H4 (cell line): ENCODE measurements at regions not wholly inside any gene's neighbourhood (a gene's known extent, or its start where the extent isn't known, plus 50 kb on each side); places are given as distances from the start of the nearest gene placed in this dataset.

Source experiments
- DNase-seq: peaks from one replicate; pipeline ENCODE4 v3.0.0-alpha.2; 2015; ENCODE audit warnings: low spot score

DNA sequence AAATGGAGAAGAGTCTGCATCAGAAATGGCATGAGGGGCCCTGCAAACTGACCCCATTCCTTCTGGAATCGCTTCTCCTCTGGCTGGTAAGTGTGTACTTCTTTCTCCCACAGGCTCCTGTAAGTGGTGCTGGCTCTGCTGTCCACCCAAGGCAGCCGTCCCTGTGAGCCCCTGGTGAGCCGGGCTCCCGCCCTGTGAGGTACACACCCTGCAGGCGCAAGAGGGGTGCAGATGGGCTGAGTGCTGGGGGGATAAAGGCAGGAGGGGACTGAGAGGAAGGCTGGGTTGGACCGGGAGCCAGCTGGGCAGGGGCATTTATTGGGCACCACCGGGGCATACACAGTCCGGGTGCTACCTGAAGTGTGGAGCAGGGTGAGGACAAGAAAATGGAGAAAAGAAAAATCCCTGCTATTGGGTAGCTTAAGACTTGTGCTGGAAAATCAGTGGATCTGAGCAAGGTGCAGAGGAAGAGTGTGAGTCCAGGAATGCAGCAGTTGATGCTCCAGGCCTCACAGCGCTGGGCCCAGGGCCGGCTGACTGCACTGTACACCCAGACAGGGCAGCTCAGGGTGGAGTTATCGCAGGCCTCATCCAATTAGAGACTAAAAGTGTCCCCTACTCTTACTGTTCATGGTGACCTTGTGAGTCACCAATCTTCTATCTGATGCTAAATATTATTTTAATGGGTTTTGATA is 455.1 kb upstream of the B3GAT1 start:
- DNase-seq, result no peak

DNA sequence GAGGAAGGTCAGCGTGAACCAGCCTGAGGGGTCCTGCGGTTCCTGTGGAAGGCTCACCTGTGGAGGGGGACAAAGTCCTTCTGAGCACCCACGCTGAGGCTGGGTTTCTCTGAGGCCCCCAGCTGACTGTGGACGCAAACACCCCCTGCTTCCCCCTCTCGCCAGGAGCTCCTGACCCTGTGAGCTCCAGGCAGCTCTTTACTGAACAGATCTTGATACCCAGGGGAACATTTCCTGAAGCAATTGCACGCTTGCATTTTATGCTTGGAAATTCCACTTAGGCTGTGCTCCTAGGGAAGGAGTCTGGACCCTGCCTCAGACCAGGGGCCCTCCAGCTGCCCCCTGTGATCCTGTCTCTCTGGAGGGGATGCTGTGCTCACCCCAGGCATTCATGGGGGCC is 454.2 kb upstream of the B3GAT1 start:
- DNase-seq, result no peak

GRCh38 chr11:134864968-134865305 is 452.9 kb upstream of the B3GAT1 start:
- no peak for DNase-seq

DNA sequence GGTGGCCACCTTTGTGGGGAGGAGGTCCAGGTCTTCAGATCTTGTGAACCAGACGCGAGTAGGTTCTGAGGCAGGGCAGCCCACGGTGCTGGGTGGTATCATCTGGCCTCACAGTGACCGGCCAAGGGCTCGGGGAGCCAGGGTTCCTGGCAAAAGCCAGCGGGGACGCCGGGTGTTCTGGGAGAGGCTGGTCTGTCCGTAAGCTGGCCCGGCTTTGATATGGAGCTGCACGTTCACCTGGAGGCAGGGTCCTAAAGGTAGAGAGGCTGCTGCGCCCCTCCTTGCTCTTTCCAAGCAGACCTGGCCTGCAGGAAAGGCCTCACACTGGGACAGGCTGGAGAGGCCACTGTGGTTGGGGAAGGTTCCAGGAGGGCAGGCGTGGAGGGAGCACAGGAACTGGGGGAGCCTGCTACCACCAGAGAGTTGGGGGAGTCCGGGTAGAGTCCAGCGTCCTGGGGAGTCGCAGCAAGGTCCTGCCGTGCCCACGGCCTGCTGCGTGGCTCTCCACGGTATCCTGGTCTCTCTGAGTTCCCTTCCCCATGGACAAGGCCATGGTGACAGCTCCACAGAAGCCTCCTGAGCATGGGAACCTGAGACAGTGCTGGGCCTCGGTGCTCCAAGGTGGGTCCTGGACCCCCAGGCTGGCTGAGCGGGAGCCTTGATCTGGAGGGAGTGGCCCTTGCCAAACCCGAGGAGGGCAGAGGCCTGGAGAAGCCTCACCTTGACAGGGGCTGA is 452.4 kb upstream of the B3GAT1 start:
- DNase-seq, result no peak

DNA sequence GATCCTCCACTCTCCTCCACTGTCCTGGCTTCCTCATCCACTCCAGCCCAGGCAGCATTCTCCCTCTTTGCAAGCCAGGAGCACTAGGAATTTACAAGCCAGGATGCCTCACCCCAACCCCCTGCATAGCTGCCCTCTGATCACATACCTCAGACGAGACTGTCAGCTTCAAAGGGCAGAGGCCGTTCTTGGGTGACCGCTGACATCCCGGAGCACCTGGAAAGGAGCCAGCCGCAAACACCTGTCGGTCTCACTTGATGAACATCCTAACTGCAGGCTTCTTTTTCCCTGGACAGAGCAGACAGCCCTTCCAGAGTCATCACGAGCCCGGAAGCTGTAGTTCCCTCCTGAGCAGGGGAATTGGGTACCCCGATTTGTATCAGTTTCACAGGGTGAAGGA is 451.3 kb upstream of the B3GAT1 start:
- no peak for DNase-seq

GRCh38 chr11:134862587-134863195 is 450.6 kb upstream of the B3GAT1 start:
- no peak for DNase-seq

DNA sequence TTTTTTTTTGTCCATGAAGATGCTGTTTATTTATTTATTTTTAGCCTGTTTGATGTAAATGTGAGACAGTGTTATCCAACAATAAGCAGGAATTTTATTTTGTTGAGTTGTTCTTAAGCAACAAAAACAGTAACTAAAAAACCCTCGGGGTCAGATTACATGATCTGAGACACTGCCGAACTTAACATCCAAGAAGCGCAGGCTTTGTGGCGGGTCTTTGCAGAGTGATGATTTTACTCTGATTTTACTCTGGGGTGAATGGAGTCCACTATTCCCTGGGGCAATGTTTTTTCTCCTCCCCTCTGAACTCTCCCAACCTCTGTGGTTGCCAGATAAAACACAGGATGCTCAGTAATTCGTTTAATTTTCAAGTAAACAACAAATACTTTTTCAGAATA is 450.1 kb upstream of the B3GAT1 start:
- DNase-seq, result no peak

GRCh38 chr11:134861490-134862104 is 449.6 kb upstream of the B3GAT1 start:
- DNase-seq, result no peak

DNA sequence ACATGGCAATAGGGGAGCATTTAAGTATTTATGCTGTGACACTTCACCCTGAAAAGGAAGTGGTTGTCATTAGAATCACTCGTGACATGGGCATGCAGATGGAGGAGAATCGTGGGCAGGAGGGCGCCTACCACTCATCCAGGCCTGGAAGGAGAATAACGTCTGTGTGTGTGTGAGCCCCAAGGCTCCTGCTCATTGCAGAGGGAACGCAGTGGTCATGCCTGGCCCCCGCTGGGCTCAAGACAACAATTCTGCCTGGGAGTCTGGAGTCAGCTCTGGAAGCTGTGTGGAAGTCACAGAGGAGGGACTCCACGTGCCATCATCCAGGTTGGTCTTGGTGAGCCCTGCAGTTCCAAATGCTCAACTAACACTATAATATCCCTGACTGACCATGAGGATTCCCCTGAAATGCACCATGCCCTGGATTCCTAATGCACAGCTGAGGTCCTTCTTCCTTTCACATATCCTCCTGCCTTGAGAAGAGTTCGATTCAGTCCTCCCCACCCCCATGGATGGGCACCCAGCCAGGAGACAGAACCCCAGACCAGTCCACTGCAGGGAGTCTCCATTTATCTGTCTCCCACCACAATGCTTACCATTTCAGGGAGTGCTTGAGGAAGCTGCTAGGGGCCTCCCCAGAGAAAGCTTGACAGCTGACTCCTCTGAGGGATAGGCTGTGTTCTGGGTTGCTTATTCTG is 446.9 kb upstream of the B3GAT1 start:
- no peak for DNase-seq

DNA sequence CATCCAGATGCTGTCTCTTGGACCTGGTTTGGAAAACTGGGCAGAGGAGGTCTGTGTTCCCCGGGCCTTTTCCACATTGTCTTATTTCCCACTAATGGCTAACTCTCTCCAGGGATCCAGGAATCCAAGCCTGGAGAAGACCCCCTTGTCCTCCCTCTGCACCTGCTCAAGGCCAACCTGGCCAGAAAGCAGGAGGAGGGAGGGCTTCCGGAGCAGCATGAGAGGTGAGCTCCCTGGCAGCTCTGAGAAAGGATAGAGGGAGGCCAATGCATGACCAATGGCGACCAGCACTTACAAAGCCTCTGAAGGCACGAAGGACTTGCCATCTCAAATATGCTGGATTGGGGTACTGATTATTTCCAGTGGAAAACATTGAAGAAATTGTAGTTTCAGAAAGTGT is 445.0 kb upstream of the B3GAT1 start:
- DNase-seq, result no peak

GRCh38 chr11:134856056-134856971 is 444.3 kb upstream of the B3GAT1 start:
- DNase-seq, result no peak

GRCh38 chr11:134853992-134854991 is 442.2 kb upstream of the B3GAT1 start:
- DNase-seq, result no peak

- DNase-seq, result peak; percentile 99
Observed at GRCh38 chr11:134851503-134852224, 439.6 kb upstream of the B3GAT1 start.

DNA sequence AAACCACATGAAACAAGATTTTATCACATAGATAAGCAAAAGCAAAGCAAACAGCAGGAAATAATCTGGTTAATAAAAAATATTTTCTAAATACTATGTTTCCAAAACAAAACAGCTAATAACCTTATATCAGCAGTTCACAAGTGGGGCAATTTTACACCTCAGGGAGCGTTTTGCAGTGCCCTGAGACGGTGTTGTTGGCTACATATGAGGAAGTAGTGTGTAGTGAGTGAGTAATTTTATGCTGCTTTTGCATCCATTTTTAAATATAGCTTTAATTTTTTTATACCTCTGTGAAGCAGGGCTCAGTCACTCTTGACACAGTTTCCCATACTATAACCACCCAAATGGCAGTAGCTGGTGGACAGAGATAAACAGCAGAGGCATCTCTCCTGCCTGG is 438.5 kb upstream of the B3GAT1 start:
- DNase-seq, result no peak

DNA sequence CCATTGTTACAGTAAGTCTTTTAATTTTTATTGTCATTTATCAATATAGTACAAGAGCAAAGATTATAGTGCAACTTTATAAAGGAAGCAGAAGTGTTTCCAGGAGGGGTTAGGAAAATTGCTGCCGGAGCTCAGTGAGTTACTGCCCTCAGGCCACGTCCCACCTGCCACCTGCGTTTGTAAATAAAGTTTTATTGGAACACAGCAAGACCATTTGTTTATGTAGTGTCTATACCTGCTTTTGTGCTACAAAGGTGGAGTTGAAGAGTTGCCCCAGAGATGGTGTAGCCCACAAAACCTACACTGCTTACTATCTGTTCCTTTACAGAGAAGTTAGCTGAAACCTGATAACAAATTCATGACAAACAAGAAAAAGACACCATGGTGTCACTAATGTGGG is 437.8 kb upstream of the B3GAT1 start:
- no peak for DNase-seq

DNA sequence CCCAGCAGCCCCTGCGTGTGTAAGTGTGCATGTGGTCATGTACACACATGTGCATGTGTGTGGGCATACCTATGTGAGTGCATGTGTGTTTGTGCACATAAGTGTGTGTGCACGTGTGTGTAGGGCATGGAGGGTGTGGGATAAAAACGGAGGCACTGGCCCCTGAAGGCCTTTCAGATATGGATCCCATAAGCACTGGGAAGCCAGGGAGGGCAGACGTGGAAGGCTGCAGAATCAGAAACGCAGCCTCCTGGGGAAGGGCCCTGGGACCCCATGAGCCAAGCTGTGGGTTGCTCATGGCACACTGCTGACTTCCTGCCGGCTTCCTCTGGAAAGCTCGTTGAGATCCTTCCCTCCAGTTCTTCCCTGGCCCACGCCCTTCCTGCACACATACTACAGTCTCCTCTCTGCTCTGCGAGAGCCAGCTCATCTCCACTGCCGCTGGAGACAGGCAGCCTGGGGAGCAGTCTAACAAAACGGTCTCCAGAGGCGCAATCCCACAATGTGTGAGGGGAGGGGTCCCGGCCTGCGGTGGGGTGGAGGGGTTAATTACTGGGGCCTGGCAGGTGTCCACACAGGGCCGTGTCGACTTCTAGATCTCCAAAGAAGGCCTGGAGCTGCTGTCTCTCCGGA is 435.2 kb upstream of the B3GAT1 start:
- no peak for DNase-seq

DNA sequence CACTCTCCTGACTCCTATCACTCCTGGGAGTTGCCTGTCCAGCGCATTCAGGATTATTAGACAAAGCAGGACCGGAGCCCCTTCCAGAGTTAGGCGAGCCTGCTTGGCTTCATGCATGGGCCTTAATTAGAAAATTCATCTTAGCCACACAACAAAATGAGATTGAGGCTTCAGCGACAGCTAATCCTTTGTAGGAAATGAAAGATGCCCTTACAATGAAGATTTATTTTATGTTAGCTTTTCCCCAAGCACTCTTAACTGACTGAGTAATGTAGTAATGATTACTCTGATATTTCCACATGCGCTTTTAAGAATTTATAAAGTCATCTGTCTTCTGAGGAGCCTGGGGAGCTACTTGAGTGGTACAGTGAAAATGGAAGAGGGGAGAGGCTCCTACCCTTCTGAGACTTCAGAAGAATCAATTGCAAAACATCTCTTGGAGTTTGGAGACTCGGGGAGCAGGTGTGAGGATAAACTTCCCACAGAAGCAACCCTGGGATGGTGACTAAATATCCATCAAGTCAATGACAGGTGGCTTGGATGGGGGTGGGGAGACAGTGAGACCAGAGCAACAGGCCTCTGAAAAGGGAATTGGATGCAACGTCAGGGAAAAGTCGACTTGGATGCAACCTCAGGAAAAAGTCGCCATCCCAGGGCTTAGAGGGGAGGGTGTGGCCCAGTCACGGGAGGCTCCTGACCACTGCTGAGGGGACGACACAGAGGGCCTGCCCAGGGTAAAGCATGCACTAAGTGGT is 434.5 kb upstream of the B3GAT1 start:
- DNase-seq, result no peak
